ENCODE measurements at regions not wholly inside any gene's neighbourhood (a gene's known extent, or its start where the extent isn't known, plus 50 kb on each side); places are given as distances from the start of the nearest gene placed in this dataset.

DNA sequence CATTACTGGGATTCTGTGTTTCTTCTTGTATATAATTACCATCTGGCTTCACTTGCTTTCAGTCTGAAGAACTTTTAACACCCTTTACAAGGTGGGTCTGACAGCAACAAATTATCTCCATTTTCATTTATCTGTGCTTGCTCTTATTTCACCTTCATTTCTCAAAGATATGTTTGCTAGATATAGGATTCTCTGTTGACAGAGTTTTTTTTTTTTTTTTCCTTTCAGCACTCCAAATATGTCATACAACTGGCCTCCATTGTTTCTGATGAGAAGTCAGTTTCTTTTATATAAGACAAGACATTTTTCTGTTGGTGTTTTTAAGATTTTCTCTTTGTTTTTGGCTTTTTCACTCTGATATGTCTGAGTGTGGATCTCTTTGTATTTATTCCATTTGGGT is 59.3 kb upstream of the TACR1 start:
- Histone ChIP-seq H3K27ac (ENCODE audit: low read length) (no peak overlapping the region), H3K79me2 (ENCODE audit: low read length) (no peaks in the 10 kb centered on the region)

GRCh38 chr2:75256485-75256884 is 57.2 kb upstream of the TACR1 start:
- no peaks in the 10 kb centered on the region for H3K4me1 ChIP-seq (ENCODE audit: low read length)
- H3F3A ChIP-seq (ENCODE audit: insufficient read depth, low read length), result no peaks in the 10 kb centered on the region
- no peaks in the 10 kb centered on the region for H3K9me2 ChIP-seq (replicated peaks; ENCODE audit: insufficient read depth, low read length)
- DNase-seq, result no peak
- no peak overlapping the region for H2AFZ ChIP-seq (ENCODE audit: low read length)
- no peaks in the 10 kb centered on the region for H3K36me3 ChIP-seq (replicated peaks; ENCODE audit: insufficient read depth, low read length)
- no peak overlapping the region for H3K4me2 ChIP-seq (ENCODE audit: low read depth, low read length)
- no peak overlapping the region for H3K9ac ChIP-seq (ENCODE audit: low read length)
- H3K4me3 ChIP-seq (ENCODE audit: low read length), result no peak overlapping the region
- no peaks in the 10 kb centered on the region for H3K27me3 ChIP-seq (replicated peaks; ENCODE audit: insufficient read depth, low read length)
- no peaks in the 10 kb centered on the region for H3K9me3 ChIP-seq (replicated peaks; ENCODE audit: insufficient read depth, low read length)
- no peaks in the 10 kb centered on the region for H3K79me2 ChIP-seq (ENCODE audit: low read length)
- TF ChIP-seq EZH2phosphoT487 (IDR thresholded peaks at IDR 0.05; ENCODE audit: low read length) (no peak), EZH2 (optimal IDR thresholded peaks at IDR 0.05; ENCODE audit: low read depth, low read length) (no peak)
- TF ChIP-seq, protein P1, sequence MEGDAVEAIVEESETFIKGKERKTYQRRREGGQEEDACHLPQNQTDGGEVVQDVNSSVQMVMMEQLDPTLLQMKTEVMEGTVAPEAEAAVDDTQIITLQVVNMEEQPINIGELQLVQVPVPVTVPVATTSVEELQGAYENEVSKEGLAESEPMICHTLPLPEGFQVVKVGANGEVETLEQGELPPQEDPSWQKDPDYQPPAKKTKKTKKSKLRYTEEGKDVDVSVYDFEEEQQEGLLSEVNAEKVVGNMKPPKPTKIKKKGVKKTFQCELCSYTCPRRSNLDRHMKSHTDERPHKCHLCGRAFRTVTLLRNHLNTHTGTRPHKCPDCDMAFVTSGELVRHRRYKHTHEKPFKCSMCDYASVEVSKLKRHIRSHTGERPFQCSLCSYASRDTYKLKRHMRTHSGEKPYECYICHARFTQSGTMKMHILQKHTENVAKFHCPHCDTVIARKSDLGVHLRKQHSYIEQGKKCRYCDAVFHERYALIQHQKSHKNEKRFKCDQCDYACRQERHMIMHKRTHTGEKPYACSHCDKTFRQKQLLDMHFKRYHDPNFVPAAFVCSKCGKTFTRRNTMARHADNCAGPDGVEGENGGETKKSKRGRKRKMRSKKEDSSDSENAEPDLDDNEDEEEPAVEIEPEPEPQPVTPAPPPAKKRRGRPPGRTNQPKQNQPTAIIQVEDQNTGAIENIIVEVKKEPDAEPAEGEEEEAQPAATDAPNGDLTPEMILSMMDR (IDR thresholded peaks at IDR 0.05; ENCODE audit: low read length), result no peak
- H4K20me1 ChIP-seq (ENCODE audit: insufficient read depth, low read length), result no peaks in the 10 kb centered on the region
- H3K27ac ChIP-seq (ENCODE audit: low read length), result no peak overlapping the region

More for the DNA sequence above, 59.3 kb upstream of the TACR1 start:
- H3K4me1 ChIP-seq (ENCODE audit: low read length), result no peaks in the 10 kb centered on the region
- H4K20me1 ChIP-seq (ENCODE audit: insufficient read depth, low read length), result no peaks in the 10 kb centered on the region
- no peak overlapping the region for H3K4me3 ChIP-seq (ENCODE audit: low read length)
- TF ChIP-seq EZH2phosphoT487 (IDR thresholded peaks at IDR 0.05; ENCODE audit: low read length) (no peak), EZH2 (optimal IDR thresholded peaks at IDR 0.05; ENCODE audit: low read depth, low read length) (no peak)
- TF ChIP-seq, protein P1 (IDR thresholded peaks at IDR 0.05; ENCODE audit: low read length), result no peak
- no peaks in the 10 kb centered on the region for H3K9me2 ChIP-seq (replicated peaks; ENCODE audit: insufficient read depth, low read length)
- no peaks in the 10 kb centered on the region for H3F3A ChIP-seq (ENCODE audit: insufficient read depth, low read length)
- H3K9ac ChIP-seq (ENCODE audit: low read length), result no peak overlapping the region
- no peak for DNase-seq
- no peaks in the 10 kb centered on the region for H3K27me3 ChIP-seq (replicated peaks; ENCODE audit: insufficient read depth, low read length)
- H3K36me3 ChIP-seq (replicated peaks; ENCODE audit: insufficient read depth, low read length), result no peaks in the 10 kb centered on the region
- no peaks in the 10 kb centered on the region for H3K9me3 ChIP-seq (replicated peaks; ENCODE audit: insufficient read depth, low read length)
- H3K4me2 ChIP-seq (ENCODE audit: low read depth, low read length), result no peak overlapping the region
- H2AFZ ChIP-seq (ENCODE audit: low read length), result no peak overlapping the region

- H3K79me2 ChIP-seq (ENCODE audit: low read length), result no peaks in the 10 kb centered on the region
- H3K9me2 ChIP-seq (replicated peaks; ENCODE audit: insufficient read depth, low read length), result no peaks in the 10 kb centered on the region
- H3K27me3 ChIP-seq (replicated peaks; ENCODE audit: insufficient read depth, low read length), result no peaks in the 10 kb centered on the region
- H3F3A ChIP-seq (ENCODE audit: insufficient read depth, low read length), result no peaks in the 10 kb centered on the region
- H4K20me1 ChIP-seq (ENCODE audit: insufficient read depth, low read length), result no peaks in the 10 kb centered on the region
- H3K9me3 ChIP-seq (replicated peaks; ENCODE audit: insufficient read depth, low read length), result no peaks in the 10 kb centered on the region
- TF ChIP-seq, protein P1 (IDR thresholded peaks at IDR 0.05; ENCODE audit: low read length), result no peak
- TF ChIP-seq EZH2 (optimal IDR thresholded peaks at IDR 0.05; ENCODE audit: low read depth, low read length) (no peak), EZH2phosphoT487 (IDR thresholded peaks at IDR 0.05; ENCODE audit: low read length) (no peak)
- H2AFZ ChIP-seq (ENCODE audit: low read length), result no peak overlapping the region
- no peak overlapping the region for H3K4me2 ChIP-seq (ENCODE audit: low read depth, low read length)
- H3K36me3 ChIP-seq (replicated peaks; ENCODE audit: insufficient read depth, low read length), result no peaks in the 10 kb centered on the region
- DNase-seq, result no peak
- no peak overlapping the region for H3K27ac ChIP-seq (ENCODE audit: low read length)
- no peak overlapping the region for H3K9ac ChIP-seq (ENCODE audit: low read length)
- no peak overlapping the region for H3K4me3 ChIP-seq (ENCODE audit: low read length)
- no peaks in the 10 kb centered on the region for H3K4me1 ChIP-seq (ENCODE audit: low read length)
Measured at GRCh38 chr2:75253526-75253925, 54.2 kb upstream of the TACR1 start.
